GM12891 (cell line): ENCODE measurements at regions not wholly inside any gene's neighbourhood (a gene's known extent, or its start where the extent isn't known, plus 50 kb on each side); places are given as distances from the start of the nearest gene placed in this dataset.
"Not testable (repeated sequence)": the region's sequence is repeated elsewhere in the genome, so short reads cannot be mapped to it uniquely, and the experiment has no call there.

ENCODE experiments used
- POLR2A ChIP-seq: IDR thresholded peaks from 2 replicates; pipeline ENCODE4 v1.6.1; 2011; ENCODE audit warnings: low read depth, low read length, control low read depth
- POLR2AphosphoS5 ChIP-seq: IDR thresholded peaks from 2 replicates; pipeline ENCODE4 v1.6.1; 2011; ENCODE audit warnings: low read depth, low read length, control low read depth
- TAF1 ChIP-seq: IDR thresholded peaks from 2 replicates; pipeline ENCODE4 v1.6.1; 2011; ENCODE audit warnings: low read depth, low read length, control low read depth

- not testable (repeated sequence) for TF ChIP-seq POLR2AphosphoS5, POLR2A, TAF1
Measured at GRCh38 chr20:26160916-26161315, 464.3 kb upstream of the ZNF337 start.
